ENCODE measurements at regions not wholly inside any gene's neighbourhood (a gene's known extent, or its start where the extent isn't known, plus 50 kb on each side); places are given as distances from the start of the nearest gene placed in this dataset.
"Not testable (repeated sequence)": the region's sequence is repeated elsewhere in the genome, so short reads cannot be mapped to it uniquely, and the experiment has no call there.

- no peak for TF ChIP-seq CTCF (conservative IDR thresholded peaks at IDR 0.05)
- Mint-ChIP-seq H3K9me3 (no peaks in the 10 kb centered on the region), H3K4me1 (ENCODE audit: unreplicated experiment) (no peaks in the 10 kb centered on the region), H3K27me3 (peaks cover 3% of the 10 kb centered on the region), H3K27ac (no peak overlapping the region), H3K36me3 (no peaks in the 10 kb centered on the region), H3K4me3 (no peak overlapping the region)
- no peak for DNase-seq (ENCODE audit: extremely low spot score, unreplicated experiment)
These were observed 112.7 kb upstream of the SPATS2L start for GRCh38 chr2:200193791-200194190.

GRCh38 chr2:200194746-200195145 lies 111.7 kb upstream of the SPATS2L start:
- H3K27ac Mint-ChIP-seq, result no peak overlapping the region
- H3K9me3 Mint-ChIP-seq, result no peaks in the 10 kb centered on the region
- no peak for TF ChIP-seq CTCF (conservative IDR thresholded peaks at IDR 0.05)
- H3K4me3 Mint-ChIP-seq, result no peak overlapping the region
- H3K36me3 Mint-ChIP-seq, result no peaks in the 10 kb centered on the region
- peaks cover 3% of the 10 kb centered on the region for H3K27me3 Mint-ChIP-seq
- H3K4me1 Mint-ChIP-seq (ENCODE audit: unreplicated experiment), result no peaks in the 10 kb centered on the region
- no peak for DNase-seq (ENCODE audit: extremely low spot score, unreplicated experiment)

- TF ChIP-seq CTCF (conservative IDR thresholded peaks at IDR 0.05), result no peak
- peaks cover 4% of the 10 kb centered on the region for H3K4me1 Mint-ChIP-seq (ENCODE audit: unreplicated experiment)
- H3K27me3 Mint-ChIP-seq, result no peaks in the 10 kb centered on the region
- H3K4me3 Mint-ChIP-seq, result no peak overlapping the region
- H3K36me3 Mint-ChIP-seq, result no peaks in the 10 kb centered on the region
- DNase-seq (ENCODE audit: extremely low spot score, unreplicated experiment), result no peak
- H3K9me3 Mint-ChIP-seq, result peaks cover 5% of the 10 kb centered on the region
- H3K27ac Mint-ChIP-seq, result no peak overlapping the region
These were observed 107.5 kb upstream of the SPATS2L start for GRCh38 chr2:200199005-200199404.

GRCh38 chr2:200199576-200200263 lies 106.8 kb upstream of the SPATS2L start:
- TF ChIP-seq CTCF (conservative IDR thresholded peaks at IDR 0.05), result no peak
- H3K4me3 Mint-ChIP-seq, result no peak overlapping the region
- H3K27me3 Mint-ChIP-seq, result no peaks in the 10 kb centered on the region
- H3K36me3 Mint-ChIP-seq, result no peaks in the 10 kb centered on the region
- H3K9me3 Mint-ChIP-seq, result peaks cover 5% of the 10 kb centered on the region
- no peak overlapping the region for H3K27ac Mint-ChIP-seq
- DNase-seq (ENCODE audit: extremely low spot score, unreplicated experiment), result no peak
- H3K4me1 Mint-ChIP-seq (ENCODE audit: unreplicated experiment), result peaks cover 4% of the 10 kb centered on the region

GRCh38 chr2:200201839-200202238 lies 104.7 kb upstream of the SPATS2L start:
- not testable (repeated sequence) for H3K4me3 Mint-ChIP-seq; H3K36me3 Mint-ChIP-seq; H3K27me3 Mint-ChIP-seq; H3K27ac Mint-ChIP-seq; DNase-seq (ENCODE audit: extremely low spot score, unreplicated experiment); H3K4me1 Mint-ChIP-seq (ENCODE audit: unreplicated experiment); H3K9me3 Mint-ChIP-seq

- DNase-seq (ENCODE audit: extremely low spot score, unreplicated experiment), result no peak
- Mint-ChIP-seq H3K27ac (no peak overlapping the region), H3K4me3 (no peak overlapping the region), H3K4me1 (ENCODE audit: unreplicated experiment) (peaks cover 4% of the 10 kb centered on the region), H3K9me3 (peaks cover 5% of the 10 kb centered on the region), H3K27me3 (no peaks in the 10 kb centered on the region), H3K36me3 (no peaks in the 10 kb centered on the region)
- TF ChIP-seq CTCF (conservative IDR thresholded peaks at IDR 0.05), result no peak
These were observed 103.1 kb upstream of the SPATS2L start for GRCh38 chr2:200203381-200203827.
